Lower leg skin (tissue), 3 donors: ENCODE measurements at regions not wholly inside any gene's neighbourhood (a gene's known extent, or its start where the extent isn't known, plus 50 kb on each side); places are given as distances from the start of the nearest gene placed in this dataset.

ENCODE experiments used
- POLR2A ChIP-seq, 2 donors: fragments of 450-650 bp; IDR thresholded peaks; one replicate each; pipeline ENCODE4 v1.6.1; 2016 to 2017; ENCODE audit warnings: antibody characterized with exemption in 2 of 2, mild to moderate bottlenecking in 1 of 2, moderate library complexity in 1 of 2
- TF ChIP-seq, protein P1 (sequence below), 3 donors: fragments of 450-650 bp; IDR thresholded peaks; one replicate each; pipeline ENCODE4 v1.5.1; 2016; ENCODE audit warnings: antibody characterized with exemption in 3 of 3, mild to moderate bottlenecking in 3 of 3, moderate library complexity in 2 of 3

DNA sequence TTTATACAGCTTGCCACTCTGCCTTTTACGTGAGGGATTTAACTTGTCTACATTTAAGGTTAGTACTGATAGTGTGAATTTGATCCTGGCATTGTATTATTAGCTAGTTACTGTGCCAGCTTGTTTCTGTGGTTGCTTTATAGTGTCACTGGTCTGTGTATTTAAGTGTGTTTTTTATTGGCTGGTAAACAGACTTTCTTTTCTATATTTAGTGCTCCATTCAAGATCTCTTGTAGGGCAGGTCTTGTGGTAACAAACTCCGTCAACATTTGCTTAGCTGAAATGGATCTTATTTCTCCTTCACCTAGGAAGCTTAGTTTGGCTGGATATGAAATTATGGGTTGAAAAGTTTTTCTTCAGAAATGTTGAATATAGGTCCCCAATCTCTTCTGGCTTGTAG lies 1971.0 kb upstream of the LRRTM1 start:
- TF ChIP-seq POLR2A (IDR thresholded peaks at IDR 0.05), result no peak
- TF ChIP-seq, protein P1, sequence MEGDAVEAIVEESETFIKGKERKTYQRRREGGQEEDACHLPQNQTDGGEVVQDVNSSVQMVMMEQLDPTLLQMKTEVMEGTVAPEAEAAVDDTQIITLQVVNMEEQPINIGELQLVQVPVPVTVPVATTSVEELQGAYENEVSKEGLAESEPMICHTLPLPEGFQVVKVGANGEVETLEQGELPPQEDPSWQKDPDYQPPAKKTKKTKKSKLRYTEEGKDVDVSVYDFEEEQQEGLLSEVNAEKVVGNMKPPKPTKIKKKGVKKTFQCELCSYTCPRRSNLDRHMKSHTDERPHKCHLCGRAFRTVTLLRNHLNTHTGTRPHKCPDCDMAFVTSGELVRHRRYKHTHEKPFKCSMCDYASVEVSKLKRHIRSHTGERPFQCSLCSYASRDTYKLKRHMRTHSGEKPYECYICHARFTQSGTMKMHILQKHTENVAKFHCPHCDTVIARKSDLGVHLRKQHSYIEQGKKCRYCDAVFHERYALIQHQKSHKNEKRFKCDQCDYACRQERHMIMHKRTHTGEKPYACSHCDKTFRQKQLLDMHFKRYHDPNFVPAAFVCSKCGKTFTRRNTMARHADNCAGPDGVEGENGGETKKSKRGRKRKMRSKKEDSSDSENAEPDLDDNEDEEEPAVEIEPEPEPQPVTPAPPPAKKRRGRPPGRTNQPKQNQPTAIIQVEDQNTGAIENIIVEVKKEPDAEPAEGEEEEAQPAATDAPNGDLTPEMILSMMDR (IDR thresholded peaks at IDR 0.05), result no peak
